ENCODE measurements at regions not wholly inside any gene's neighbourhood (a gene's known extent, or its start where the extent isn't known, plus 50 kb on each side); places are given as distances from the start of the nearest gene placed in this dataset.

DNA sequence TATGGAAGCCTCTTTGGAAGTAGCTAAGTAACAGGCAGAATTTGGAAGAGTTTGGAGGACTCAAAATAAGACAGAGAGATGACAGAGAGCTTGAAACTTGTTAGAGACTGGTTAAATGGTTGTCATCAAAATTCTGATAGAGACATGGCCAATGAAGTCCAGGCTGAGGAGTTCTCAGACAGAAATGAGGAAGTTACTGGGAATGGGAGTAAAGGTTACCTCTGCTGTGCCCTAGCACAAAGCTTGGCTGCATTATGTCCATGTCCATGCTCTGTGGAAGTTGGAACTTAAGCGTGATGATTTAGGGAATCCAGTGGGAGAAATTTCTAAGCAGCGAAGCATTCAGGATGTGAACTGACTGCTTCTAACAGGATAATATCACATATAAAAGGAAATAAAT lies 146.2 kb upstream of the NDST4 start:
- no peak for TF ChIP-seq POLR2A (IDR thresholded peaks at IDR 0.05)
- no peak for TF ChIP-seq CTCF (IDR thresholded peaks at IDR 0.05)
